ENCODE measurements at regions not wholly inside any gene's neighbourhood (a gene's known extent, or its start where the extent isn't known, plus 50 kb on each side); places are given as distances from the start of the nearest gene placed in this dataset.

DNA sequence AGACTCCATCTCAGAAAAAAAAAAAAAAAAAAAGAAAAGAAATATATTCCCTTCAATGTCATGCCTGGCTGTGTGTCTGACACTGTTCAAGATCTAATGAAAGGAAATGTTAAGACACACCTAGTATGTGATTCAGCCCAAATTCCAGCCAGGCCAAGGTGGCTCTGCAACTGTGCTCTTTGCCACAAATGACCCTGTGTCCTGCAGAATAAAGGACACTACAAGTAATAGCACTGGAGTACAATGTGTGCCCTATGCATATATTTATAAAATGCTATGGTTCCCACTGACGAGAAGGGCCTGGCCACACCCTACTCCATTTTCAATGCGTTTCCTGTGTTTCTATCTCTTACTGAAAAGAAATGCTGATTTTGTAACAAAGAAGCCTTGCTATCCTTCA, 98.0 kb upstream of the SORBS2 start:
- no peak for ATAC-seq
- H3K4me1 Mint-ChIP-seq = no peaks in the 10 kb centered on the region
- no peaks in the 10 kb centered on the region for H3K36me3 Mint-ChIP-seq
- no peak overlapping the region for H3K4me3 Mint-ChIP-seq
- no peak overlapping the region for H3K27ac Mint-ChIP-seq
- no peaks in the 10 kb centered on the region for H3K9me3 Mint-ChIP-seq
- H3K27me3 Mint-ChIP-seq = no peaks in the 10 kb centered on the region

DNA sequence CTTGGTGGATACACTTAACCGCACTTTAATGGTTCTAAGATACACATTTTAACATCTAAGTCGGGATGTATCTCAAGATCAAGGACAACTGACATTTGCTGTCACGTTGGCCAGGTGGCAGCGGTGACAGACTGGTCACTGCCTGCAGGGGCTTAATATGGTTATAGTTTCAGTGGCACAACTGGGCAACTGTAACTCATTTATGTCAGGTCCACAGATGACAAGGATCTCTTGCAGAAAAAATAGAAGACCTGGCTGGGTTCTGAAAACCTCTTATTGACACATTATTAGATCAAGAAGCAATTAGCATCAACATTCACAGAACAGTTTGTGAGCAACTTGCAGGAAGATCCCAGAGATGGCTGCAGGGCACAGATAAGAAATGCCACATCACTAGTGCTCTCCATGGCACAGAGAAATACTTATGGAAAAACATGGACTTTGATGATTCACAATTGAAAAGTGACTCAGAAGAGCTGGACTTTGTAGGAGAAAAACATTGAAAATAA, 99.6 kb upstream of the SORBS2 start:
- Mint-ChIP-seq H3K36me3 (no peaks in the 10 kb centered on the region), H3K4me3 (no peak overlapping the region), H3K27me3 (no peaks in the 10 kb centered on the region), H3K27ac (no peak overlapping the region), H3K9me3 (peaks cover 3% of the 10 kb centered on the region), H3K4me1 (no peaks in the 10 kb centered on the region)
- no peak for ATAC-seq

DNA sequence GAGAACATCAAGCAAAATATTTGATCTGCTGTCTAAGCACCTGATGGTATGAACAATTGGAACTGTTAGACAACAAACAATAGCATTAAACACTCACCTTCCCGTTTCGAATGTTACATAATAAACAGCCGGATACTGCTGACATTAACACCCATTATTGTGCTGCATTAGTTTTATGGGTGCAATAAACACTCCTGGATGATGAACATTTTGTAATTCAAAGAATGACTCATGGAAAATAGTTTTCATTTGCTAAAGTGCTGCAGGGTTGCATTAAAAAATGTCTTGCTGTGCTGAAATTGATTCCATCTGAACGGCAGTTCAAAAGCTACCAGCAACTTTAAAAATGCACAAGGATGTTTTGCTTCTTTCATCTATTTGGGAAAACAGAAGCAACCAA, 100.8 kb upstream of the SORBS2 start:
- Mint-ChIP-seq H3K27me3 (no peaks in the 10 kb centered on the region), H3K36me3 (no peaks in the 10 kb centered on the region), H3K4me3 (no peak overlapping the region), H3K4me1 (no peaks in the 10 kb centered on the region), H3K27ac (no peak overlapping the region), H3K9me3 (peaks cover 3% of the 10 kb centered on the region)
- ATAC-seq = no peak

DNA sequence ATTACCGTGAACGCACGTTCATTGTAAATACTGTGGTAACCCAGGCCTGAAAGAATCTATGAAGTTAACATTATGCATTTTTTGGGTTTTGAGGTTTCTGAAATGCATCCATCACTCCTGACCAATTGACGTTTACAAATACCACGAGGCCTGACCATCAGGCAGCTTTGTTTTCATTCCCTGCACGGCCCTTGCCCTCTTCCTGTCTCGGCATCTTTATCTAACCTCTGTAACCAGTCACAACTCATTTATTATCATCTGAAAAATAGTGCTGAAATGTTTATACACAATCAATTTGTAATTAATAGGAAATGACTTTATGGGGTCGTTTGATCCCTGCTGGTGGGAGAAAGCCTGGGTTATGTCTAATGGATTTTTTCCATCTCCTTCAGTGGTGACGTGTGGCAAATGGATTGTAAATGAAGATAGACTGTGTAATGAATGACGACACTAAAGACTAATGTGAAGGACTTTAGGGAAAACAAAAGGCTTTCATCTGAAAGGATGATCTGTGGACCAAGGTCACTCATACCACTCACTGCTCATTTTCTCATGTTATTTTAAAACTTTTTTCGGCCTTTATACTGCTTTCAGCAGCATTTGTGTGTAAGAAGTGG, 102.7 kb upstream of the SORBS2 start:
- Mint-ChIP-seq H3K4me3 (no peak overlapping the region), H3K27me3 (no peaks in the 10 kb centered on the region), H3K4me1 (no peaks in the 10 kb centered on the region), H3K27ac (no peak overlapping the region), H3K36me3 (no peaks in the 10 kb centered on the region), H3K9me3 (peaks cover 3% of the 10 kb centered on the region)
- ATAC-seq = no peak

- ATAC-seq = no peak
- Mint-ChIP-seq H3K9me3 (peaks cover 3% of the 10 kb centered on the region), H3K36me3 (no peaks in the 10 kb centered on the region), H3K4me3 (no peak overlapping the region), H3K4me1 (no peaks in the 10 kb centered on the region), H3K27ac (no peak overlapping the region), H3K27me3 (no peaks in the 10 kb centered on the region)
These were observed 103.3 kb upstream of the SORBS2 start for GRCh38 chr4:185915271-185915670.

DNA sequence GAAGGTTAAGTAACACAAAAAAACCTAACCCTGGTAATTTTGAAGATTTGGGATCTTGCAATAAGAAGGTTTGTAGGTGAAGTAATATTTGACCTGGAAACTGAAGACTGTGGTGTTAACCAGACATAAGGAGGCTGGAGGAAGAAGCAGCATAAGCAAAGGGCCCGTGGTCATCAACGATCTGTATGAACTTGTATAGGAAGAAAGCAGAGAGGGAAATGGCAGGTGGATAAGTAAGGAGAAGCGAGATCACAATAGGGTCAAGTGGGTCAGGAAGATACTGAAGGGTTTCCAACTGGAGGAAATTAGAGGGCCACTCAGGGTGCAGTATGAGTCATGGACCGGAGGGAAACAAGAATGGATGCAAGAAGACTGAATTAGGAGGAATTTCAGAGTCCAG, 103.8 kb upstream of the SORBS2 start:
- Mint-ChIP-seq H3K27me3 (no peaks in the 10 kb centered on the region), H3K4me1 (no peaks in the 10 kb centered on the region), H3K9me3 (peaks cover 3% of the 10 kb centered on the region), H3K36me3 (no peaks in the 10 kb centered on the region), H3K27ac (no peak overlapping the region), H3K4me3 (no peak overlapping the region)
- ATAC-seq = no peak

DNA sequence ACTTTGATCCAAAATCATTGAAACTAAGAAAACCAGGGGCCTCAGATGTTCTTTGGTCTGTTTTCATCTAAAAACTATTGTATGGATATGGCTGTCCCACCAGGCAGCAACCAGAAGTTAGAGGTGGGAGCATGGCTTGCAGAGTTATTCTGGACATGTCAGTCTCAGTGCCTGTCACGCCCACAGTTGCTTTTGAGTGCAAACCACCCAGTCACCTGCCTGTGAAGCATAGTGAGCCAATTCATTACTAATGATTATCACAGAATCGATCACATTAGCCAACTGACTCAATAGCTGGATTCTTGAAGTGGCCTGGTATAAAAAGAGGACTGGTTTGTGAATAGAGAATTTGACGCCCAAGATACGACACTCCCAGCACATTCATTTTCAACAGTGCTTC, 104.2 kb upstream of the SORBS2 start:
- Mint-ChIP-seq H3K4me3 (no peak overlapping the region), H3K4me1 (no peaks in the 10 kb centered on the region), H3K27me3 (no peaks in the 10 kb centered on the region), H3K27ac (no peak overlapping the region), H3K9me3 (peaks cover 3% of the 10 kb centered on the region), H3K36me3 (no peaks in the 10 kb centered on the region)
- no peak for ATAC-seq

DNA sequence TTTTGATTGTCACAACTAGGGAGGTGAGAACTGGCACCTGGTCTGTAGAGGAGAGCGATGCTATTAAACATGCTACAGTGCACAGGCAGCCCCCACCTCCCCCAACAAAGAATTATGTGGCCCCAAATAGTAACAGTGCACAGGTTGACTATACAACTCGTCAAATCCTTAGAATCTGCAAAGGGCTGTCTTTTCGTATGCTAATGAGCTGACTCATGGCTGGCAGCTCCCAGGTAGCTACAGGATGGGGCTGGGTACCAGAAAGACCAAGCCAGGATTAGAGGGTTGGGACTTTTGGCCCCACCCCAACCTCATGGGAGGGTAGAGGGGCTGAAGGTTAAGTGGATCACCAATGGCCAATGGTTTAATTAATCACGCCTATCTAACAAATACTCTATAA, 104.7 kb upstream of the SORBS2 start:
- H3K27ac Mint-ChIP-seq = no peak overlapping the region
- H3K36me3 Mint-ChIP-seq = no peaks in the 10 kb centered on the region
- H3K9me3 Mint-ChIP-seq = peaks cover 3% of the 10 kb centered on the region
- no peaks in the 10 kb centered on the region for H3K4me1 Mint-ChIP-seq
- ATAC-seq = no peak
- no peak overlapping the region for H3K4me3 Mint-ChIP-seq
- H3K27me3 Mint-ChIP-seq = no peaks in the 10 kb centered on the region

DNA sequence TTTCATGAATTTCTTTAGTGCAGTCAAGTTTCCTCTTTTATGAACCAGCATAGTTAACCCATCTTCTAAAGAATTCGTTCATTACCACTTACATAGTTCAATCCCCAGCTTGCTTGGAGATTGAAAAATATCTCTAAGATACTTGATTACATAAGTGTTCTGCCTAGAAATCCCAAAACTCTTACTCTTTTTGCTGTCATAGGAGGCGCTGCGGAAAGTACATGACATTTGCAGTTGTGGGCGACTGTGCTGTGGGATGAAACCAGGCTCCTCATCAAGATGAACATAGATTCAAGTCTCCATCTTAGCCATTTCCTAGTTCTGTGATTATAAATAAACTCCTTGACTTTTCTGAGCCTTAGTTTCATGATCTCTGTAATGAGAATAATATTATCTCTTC, 107.1 kb upstream of the SORBS2 start:
- Mint-ChIP-seq H3K27ac (no peak overlapping the region), H3K4me1 (no peaks in the 10 kb centered on the region), H3K27me3 (no peaks in the 10 kb centered on the region), H3K36me3 (no peaks in the 10 kb centered on the region), H3K9me3 (peaks cover 6% of the 10 kb centered on the region), H3K4me3 (no peak overlapping the region)
- no peak for ATAC-seq

DNA sequence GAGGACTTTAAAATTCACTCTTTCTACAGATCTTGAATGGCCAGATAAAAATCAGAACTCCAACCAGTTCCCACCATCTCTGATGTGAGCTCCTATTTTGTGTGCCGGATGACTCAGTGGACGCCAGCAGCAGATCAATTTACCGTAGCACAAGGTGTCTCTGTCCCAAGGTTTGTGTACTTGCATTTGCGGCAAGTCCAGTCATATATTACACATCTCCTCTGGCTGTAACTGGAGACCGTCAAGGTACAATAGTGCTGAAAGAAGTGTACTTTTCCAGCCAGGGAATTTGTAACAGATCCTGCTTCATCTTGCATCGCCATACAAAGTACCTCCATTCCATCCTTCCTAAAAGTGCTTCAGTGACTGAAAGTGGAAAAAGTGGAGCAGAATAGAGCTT, 108.2 kb upstream of the SORBS2 start:
- H3K36me3 Mint-ChIP-seq = no peaks in the 10 kb centered on the region
- H3K27ac Mint-ChIP-seq = no peak overlapping the region
- peaks cover 8% of the 10 kb centered on the region for H3K27me3 Mint-ChIP-seq
- no peaks in the 10 kb centered on the region for H3K4me1 Mint-ChIP-seq
- H3K4me3 Mint-ChIP-seq = no peak overlapping the region
- peaks cover 11% of the 10 kb centered on the region for H3K9me3 Mint-ChIP-seq
- no peak for ATAC-seq

GRCh38 chr4:185920691-185921260, 108.8 kb upstream of the SORBS2 start:
- peaks cover 10% of the 10 kb centered on the region for H3K9me3 Mint-ChIP-seq
- peaks cover 8% of the 10 kb centered on the region for H3K27me3 Mint-ChIP-seq
- H3K4me1 Mint-ChIP-seq = no peaks in the 10 kb centered on the region
- ATAC-seq = no peak
- no peaks in the 10 kb centered on the region for H3K36me3 Mint-ChIP-seq
- no peak overlapping the region for H3K4me3 Mint-ChIP-seq
- H3K27ac Mint-ChIP-seq = no peak overlapping the region

GRCh38 chr4:185921583-185922555, 109.9 kb upstream of the SORBS2 start:
- Mint-ChIP-seq H3K4me1 (no peaks in the 10 kb centered on the region), H3K27ac (no peak overlapping the region), H3K36me3 (no peaks in the 10 kb centered on the region), H3K27me3 (peaks cover 8% of the 10 kb centered on the region), H3K9me3 (peaks cover 8% of the 10 kb centered on the region), H3K4me3 (no peak overlapping the region)
- no peak for ATAC-seq

- Mint-ChIP-seq H3K9me3 (peaks cover 8% of the 10 kb centered on the region), H3K27ac (no peak overlapping the region), H3K4me3 (no peak overlapping the region)
These were observed 112.6 kb upstream of the SORBS2 start for GRCh38 chr4:185924458-185925044.

DNA sequence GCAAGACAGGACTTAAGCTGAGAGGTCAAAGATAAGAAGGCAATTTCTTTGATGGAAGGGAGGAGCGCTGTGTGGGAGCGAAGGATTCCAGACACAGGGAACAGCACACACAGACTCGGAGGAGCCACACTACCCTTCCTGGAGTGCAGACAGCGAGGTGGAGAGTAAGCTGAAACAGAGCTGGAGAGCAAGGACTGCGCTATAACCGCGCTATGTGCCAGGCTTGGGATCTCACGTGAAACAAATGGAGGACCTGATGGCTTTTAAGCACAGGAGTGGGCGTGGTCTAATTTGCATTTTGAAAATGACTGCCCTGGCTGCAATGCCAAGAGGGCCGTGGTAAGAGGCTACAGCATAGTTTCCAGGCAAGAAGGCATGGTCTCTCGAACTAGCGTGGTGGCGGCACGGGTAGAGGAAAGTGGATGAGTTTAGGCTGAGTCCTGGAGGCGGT, 113.9 kb upstream of the SORBS2 start:
- H3K4me1 Mint-ChIP-seq = no peaks in the 10 kb centered on the region
- no peak overlapping the region for H3K4me3 Mint-ChIP-seq
- H3K36me3 Mint-ChIP-seq = no peaks in the 10 kb centered on the region
- peaks cover 8% of the 10 kb centered on the region for H3K9me3 Mint-ChIP-seq
- H3K27me3 Mint-ChIP-seq = peaks cover 11% of the 10 kb centered on the region
- no peak for ATAC-seq
- no peak overlapping the region for H3K27ac Mint-ChIP-seq

More at GRCh38 chr4:185924458-185925044, 112.6 kb upstream of the SORBS2 start:
- Mint-ChIP-seq H3K36me3 (no peaks in the 10 kb centered on the region), H3K4me1 (no peaks in the 10 kb centered on the region), H3K27me3 (peaks cover 8% of the 10 kb centered on the region)
- ATAC-seq = no peak

GRCh38 chr4:185931375-185931774, 119.4 kb upstream of the SORBS2 start:
- H3K36me3 Mint-ChIP-seq = no peaks in the 10 kb centered on the region
- H3K4me3 Mint-ChIP-seq = no peak overlapping the region
- no peaks in the 10 kb centered on the region for H3K9me3 Mint-ChIP-seq
- no peak overlapping the region for H3K27ac Mint-ChIP-seq
- ATAC-seq = no peak
- peaks cover 15% of the 10 kb centered on the region for H3K27me3 Mint-ChIP-seq
- H3K4me1 Mint-ChIP-seq = no peaks in the 10 kb centered on the region

Measured in stimulated activated memory B cell treated with anti-CD40 and anti-IgM and Interleukin-4, amounts not matched to agents 10 μg/mL and 1 μg/mL and 100 μg/mL, for 72 hours (primary cell).